ENCODE measurements at regions not wholly inside any gene's neighbourhood (a gene's known extent, or its start where the extent isn't known, plus 50 kb on each side); places are given as distances from the start of the nearest gene placed in this dataset.
"Not testable (repeated sequence)": the region's sequence is repeated elsewhere in the genome, so short reads cannot be mapped to it uniquely, and the experiment has no call there.

- DNase-seq = no peak
Measured at GRCh38 chr12:23281295-23281694, 656.3 kb downstream of the ETNK1 start.

- DNase-seq = no peak
Measured at GRCh38 chr12:23282701-23283100, 657.7 kb downstream of the ETNK1 start.

GRCh38 chr12:23285764-23286530 is 661.0 kb downstream of the ETNK1 start:
- not testable (repeated sequence) for DNase-seq

GRCh38 chr12:23290627-23291330 is 658.7 kb downstream of the SOX5 start:
- no peak for DNase-seq

- no peak for DNase-seq
Measured at GRCh38 chr12:23303220-23303619, 646.2 kb downstream of the SOX5 start.

GRCh38 chr12:23303821-23304220 is 645.6 kb downstream of the SOX5 start:
- DNase-seq = no peak

- no peak for DNase-seq
Measured at GRCh38 chr12:23333938-23334337, 615.5 kb downstream of the SOX5 start.

- no peak for DNase-seq
Measured at GRCh38 chr12:23335593-23335992, 613.9 kb downstream of the SOX5 start.

GRCh38 chr12:23337213-23337612 is 612.3 kb downstream of the SOX5 start:
- no peak for DNase-seq

GRCh38 chr12:23340351-23340750 is 609.1 kb downstream of the SOX5 start:
- DNase-seq = no peak

- no peak for DNase-seq
Measured at GRCh38 chr12:23342407-23342806, 607.1 kb downstream of the SOX5 start.

GRCh38 chr12:23349564-23349963 is 599.9 kb downstream of the SOX5 start:
- no peak for DNase-seq

- DNase-seq = no peak
Measured at GRCh38 chr12:23350808-23351207, 598.7 kb downstream of the SOX5 start.

GRCh38 chr12:23352670-23353069 is 596.8 kb downstream of the SOX5 start:
- DNase-seq = no peak

- DNase-seq = no peak
Measured at GRCh38 chr12:23354800-23355199, 594.7 kb downstream of the SOX5 start.

GRCh38 chr12:23356440-23356839 is 593.0 kb downstream of the SOX5 start:
- DNase-seq = no peak

GRCh38 chr12:23356927-23357708 is 592.4 kb downstream of the SOX5 start:
- no peak for DNase-seq

- no peak for DNase-seq
Measured at GRCh38 chr12:23359975-23360701, 589.3 kb downstream of the SOX5 start.

GRCh38 chr12:23361971-23362370 is 587.5 kb downstream of the SOX5 start:
- DNase-seq = no peak

GRCh38 chr12:23368590-23368989 is 580.9 kb downstream of the SOX5 start:
- DNase-seq = no peak

- no peak for DNase-seq
Measured at GRCh38 chr12:23375621-23376020, 573.8 kb downstream of the SOX5 start.

- no peak for DNase-seq
Measured at GRCh38 chr12:23376238-23376637, 573.2 kb downstream of the SOX5 start.

Measured in NCI-H187 (cell line).